ENCODE measurements at regions not wholly inside any gene's neighbourhood (a gene's known extent, or its start where the extent isn't known, plus 50 kb on each side); places are given as distances from the start of the nearest gene placed in this dataset.

GRCh38 chr2:240368781-240369331 lies 66.6 kb upstream of the GPC1 start:
- no peaks in the 10 kb centered on the region for H3K9me3 ChIP-seq (ENCODE audit: low read length)
- H3K27me3 ChIP-seq (ENCODE audit: control insufficient read depth in 1 of 2, insufficient read depth in 2 of 2, low read length in 2 of 2): no peaks in the 10 kb centered on the region
- no peaks in the 10 kb centered on the region for H3K36me3 ChIP-seq (ENCODE audit: insufficient read depth, low read length)
- no peak overlapping the region for H3K4me3 ChIP-seq (ENCODE audit: low read depth in 1 of 2, low read length in 2 of 2)
- H3K4me1 ChIP-seq (ENCODE audit: insufficient read depth, low read length): peaks cover 18% of the 10 kb centered on the region
- H3K27ac ChIP-seq (ENCODE audit: low read depth, low read length): no peak overlapping the region
- no peak overlapping the region for H3K9ac ChIP-seq (ENCODE audit: low read length)

GRCh38 chr2:240369335-240369734 lies 66.1 kb upstream of the GPC1 start:
- Histone ChIP-seq H3K4me1 (ENCODE audit: insufficient read depth, low read length) (peaks cover 23% of the 10 kb centered on the region), H3K36me3 (ENCODE audit: insufficient read depth, low read length) (no peaks in the 10 kb centered on the region), H3K9ac (ENCODE audit: low read length) (no peak overlapping the region), H3K27ac (ENCODE audit: low read depth, low read length) (peak overlapping the region; percentile 38), H3K27me3 (ENCODE audit: control insufficient read depth in 1 of 2, insufficient read depth in 2 of 2, low read length in 2 of 2) (no peaks in the 10 kb centered on the region), H3K9me3 (ENCODE audit: low read length) (no peaks in the 10 kb centered on the region), H3K4me3 (ENCODE audit: low read depth in 1 of 2, low read length in 2 of 2) (no peak overlapping the region)

- Histone ChIP-seq H3K27me3 (ENCODE audit: control insufficient read depth in 1 of 2, insufficient read depth in 2 of 2, low read length in 2 of 2) (no peaks in the 10 kb centered on the region), H3K4me1 (ENCODE audit: insufficient read depth, low read length) (peaks cover 28% of the 10 kb centered on the region), H3K9me3 (ENCODE audit: low read length) (no peaks in the 10 kb centered on the region), H3K9ac (ENCODE audit: low read length) (no peak overlapping the region), H3K36me3 (ENCODE audit: insufficient read depth, low read length) (no peaks in the 10 kb centered on the region), H3K4me3 (ENCODE audit: low read depth in 1 of 2, low read length in 2 of 2) (no peak overlapping the region), H3K27ac (ENCODE audit: low read depth, low read length) (peak overlapping the region; percentile 84)
Measured at GRCh38 chr2:240369801-240370585, 65.5 kb upstream of the GPC1 start.

- Histone ChIP-seq H3K27ac (ENCODE audit: low read depth, low read length) (no peak overlapping the region), H3K9me3 (ENCODE audit: low read length) (no peaks in the 10 kb centered on the region), H3K36me3 (ENCODE audit: insufficient read depth, low read length) (no peaks in the 10 kb centered on the region), H3K27me3 (ENCODE audit: control insufficient read depth in 1 of 2, insufficient read depth in 2 of 2, low read length in 2 of 2) (no peaks in the 10 kb centered on the region), H3K4me1 (ENCODE audit: insufficient read depth, low read length) (peaks cover 28% of the 10 kb centered on the region), H3K9ac (ENCODE audit: low read length) (no peak overlapping the region), H3K4me3 (ENCODE audit: low read depth in 1 of 2, low read length in 2 of 2) (no peak overlapping the region)
Measured at GRCh38 chr2:240371129-240372000, 64.1 kb upstream of the GPC1 start.

GRCh38 chr2:240372101-240372500 lies 63.4 kb upstream of the GPC1 start:
- no peaks in the 10 kb centered on the region for H3K36me3 ChIP-seq (ENCODE audit: insufficient read depth, low read length)
- H3K27me3 ChIP-seq (ENCODE audit: control insufficient read depth in 1 of 2, insufficient read depth in 2 of 2, low read length in 2 of 2): no peaks in the 10 kb centered on the region
- H3K4me3 ChIP-seq (ENCODE audit: low read depth in 1 of 2, low read length in 2 of 2): no peak overlapping the region
- H3K9me3 ChIP-seq (ENCODE audit: low read length): no peaks in the 10 kb centered on the region
- peaks cover 28% of the 10 kb centered on the region for H3K4me1 ChIP-seq (ENCODE audit: insufficient read depth, low read length)
- no peak overlapping the region for H3K27ac ChIP-seq (ENCODE audit: low read depth, low read length)
- no peak overlapping the region for H3K9ac ChIP-seq (ENCODE audit: low read length)

- Histone ChIP-seq H3K4me1 (ENCODE audit: insufficient read depth, low read length) (peaks cover 28% of the 10 kb centered on the region), H3K4me3 (ENCODE audit: low read depth in 1 of 2, low read length in 2 of 2) (no peak overlapping the region), H3K9me3 (ENCODE audit: low read length) (no peaks in the 10 kb centered on the region), H3K27me3 (ENCODE audit: control insufficient read depth in 1 of 2, insufficient read depth in 2 of 2, low read length in 2 of 2) (no peaks in the 10 kb centered on the region), H3K9ac (ENCODE audit: low read length) (no peak overlapping the region), H3K27ac (ENCODE audit: low read depth, low read length) (no peak overlapping the region), H3K36me3 (ENCODE audit: insufficient read depth, low read length) (no peaks in the 10 kb centered on the region)
Measured at GRCh38 chr2:240373289-240373885, 62.1 kb upstream of the GPC1 start.

GRCh38 chr2:240374085-240374907 lies 61.2 kb upstream of the GPC1 start:
- Histone ChIP-seq H3K9ac (ENCODE audit: low read length) (no peak overlapping the region), H3K36me3 (ENCODE audit: insufficient read depth, low read length) (no peaks in the 10 kb centered on the region), H3K4me1 (ENCODE audit: insufficient read depth, low read length) (peaks cover 28% of the 10 kb centered on the region), H3K27ac (ENCODE audit: low read depth, low read length) (peak overlapping the region; percentile 39), H3K9me3 (ENCODE audit: low read length) (no peaks in the 10 kb centered on the region), H3K27me3 (ENCODE audit: control insufficient read depth in 1 of 2, insufficient read depth in 2 of 2, low read length in 2 of 2) (no peaks in the 10 kb centered on the region), H3K4me3 (ENCODE audit: low read depth in 1 of 2, low read length in 2 of 2) (no peak overlapping the region)

GRCh38 chr2:240375024-240375645 lies 60.3 kb upstream of the GPC1 start:
- Histone ChIP-seq H3K9me3 (ENCODE audit: low read length) (no peaks in the 10 kb centered on the region), H3K9ac (ENCODE audit: low read length) (no peak overlapping the region), H3K36me3 (ENCODE audit: insufficient read depth, low read length) (no peaks in the 10 kb centered on the region), H3K4me1 (ENCODE audit: insufficient read depth, low read length) (peaks cover 20% of the 10 kb centered on the region), H3K27ac (ENCODE audit: low read depth, low read length) (no peak overlapping the region), H3K4me3 (ENCODE audit: low read depth in 1 of 2, low read length in 2 of 2) (no peak overlapping the region), H3K27me3 (ENCODE audit: control insufficient read depth in 1 of 2, insufficient read depth in 2 of 2, low read length in 2 of 2) (no peaks in the 10 kb centered on the region)

GRCh38 chr2:240376739-240377138 lies 58.7 kb upstream of the GPC1 start:
- Histone ChIP-seq H3K27me3 (ENCODE audit: control insufficient read depth in 1 of 2, insufficient read depth in 2 of 2, low read length in 2 of 2) (no peaks in the 10 kb centered on the region), H3K36me3 (ENCODE audit: insufficient read depth, low read length) (no peaks in the 10 kb centered on the region), H3K4me3 (ENCODE audit: low read depth in 1 of 2, low read length in 2 of 2) (no peak overlapping the region), H3K27ac (ENCODE audit: low read depth, low read length) (no peak overlapping the region), H3K4me1 (ENCODE audit: insufficient read depth, low read length) (peaks cover 14% of the 10 kb centered on the region), H3K9me3 (ENCODE audit: low read length) (no peaks in the 10 kb centered on the region), H3K9ac (ENCODE audit: low read length) (no peak overlapping the region)

- H3K4me1 ChIP-seq (ENCODE audit: insufficient read depth, low read length): peaks cover 14% of the 10 kb centered on the region
- H3K27ac ChIP-seq (ENCODE audit: low read depth, low read length): no peak overlapping the region
- no peaks in the 10 kb centered on the region for H3K27me3 ChIP-seq (ENCODE audit: control insufficient read depth in 1 of 2, insufficient read depth in 2 of 2, low read length in 2 of 2)
- H3K9ac ChIP-seq (ENCODE audit: low read length): no peak overlapping the region
- no peak overlapping the region for H3K4me3 ChIP-seq (ENCODE audit: low read depth in 1 of 2, low read length in 2 of 2)
- no peaks in the 10 kb centered on the region for H3K9me3 ChIP-seq (ENCODE audit: low read length)
- H3K36me3 ChIP-seq (ENCODE audit: insufficient read depth, low read length): no peaks in the 10 kb centered on the region
Measured at GRCh38 chr2:240377366-240377765, 58.1 kb upstream of the GPC1 start.

Data from muscle layer of colon (tissue), 2 donors.